GM12875 (cell line): ENCODE measurements at regions not wholly inside any gene's neighbourhood (a gene's known extent, or its start where the extent isn't known, plus 50 kb on each side); places are given as distances from the start of the nearest gene placed in this dataset.

Experiments used
- H3K4me3 ChIP-seq: one replicate; pipeline ENCODE4 v1.5.1; 2011; ENCODE audit warnings: low read depth, low read length, control low read depth
- CTCF ChIP-seq: IDR thresholded peaks from 2 replicates; pipeline ENCODE4 v1.5.1; 2011; ENCODE audit warnings: low read depth, mild to moderate bottlenecking, control low read depth, inconsistent platforms, low read length, moderate library complexity, borderline replicate concordance; ENCODE audit not compliant: insufficient read depth

- no peak overlapping the region for H3K4me3 ChIP-seq
- no peak for TF ChIP-seq CTCF
These were observed 778.1 kb upstream of the SOX9 start for GRCh38 chr17:71342737-71343136.

- no peak overlapping the region for H3K4me3 ChIP-seq
- no peak for TF ChIP-seq CTCF
These were observed 770.8 kb upstream of the SOX9 start for GRCh38 chr17:71349908-71350600.

GRCh38 chr17:71360301-71360700 is 760.5 kb upstream of the SOX9 start:
- no peak for TF ChIP-seq CTCF

GRCh38 chr17:71361656-71362450 is 759.0 kb upstream of the SOX9 start:
- TF ChIP-seq CTCF: no peak
- H3K4me3 ChIP-seq: no peak overlapping the region

More at GRCh38 chr17:71360301-71360700, 760.5 kb upstream of the SOX9 start:
- no peak overlapping the region for H3K4me3 ChIP-seq

GRCh38 chr17:71363661-71364060 is 757.2 kb upstream of the SOX9 start:
- no peak for TF ChIP-seq CTCF
- no peak overlapping the region for H3K4me3 ChIP-seq

- H3K4me3 ChIP-seq: no peak overlapping the region
- no peak for TF ChIP-seq CTCF
These were observed 749.0 kb upstream of the SOX9 start for GRCh38 chr17:71371809-71372208.

- no peak for TF ChIP-seq CTCF
- H3K4me3 ChIP-seq: no peak overlapping the region
These were observed 744.9 kb upstream of the SOX9 start for GRCh38 chr17:71375948-71376347.
